ENCODE measurements at regions not wholly inside any gene's neighbourhood (a gene's known extent, or its start where the extent isn't known, plus 50 kb on each side); places are given as distances from the start of the nearest gene placed in this dataset.

- Histone ChIP-seq H3K27me3 (ENCODE audit: control insufficient read depth in 1 of 2, insufficient read depth in 2 of 2, low read length in 2 of 2) (peaks cover 0 to 3% of the 10 kb centered on the region in 2 experiments; a peak in 1 of 5 replicates), H3K9ac (ENCODE audit: insufficient read depth, low read depth, low read length) (peak overlapping the region; percentile 3; the same call in 1 of the 2 replicates), H3K4me1 (ENCODE audit: insufficient read depth, low read length) (peaks cover 51% of the 10 kb centered on the region), H3K79me2 (ENCODE audit: insufficient read depth, low read length) (no peaks in the 10 kb centered on the region), H3K4me3 (replicated peaks in 1 of 3; ENCODE audit: insufficient read depth in 1 of 3, low read depth in 2 of 3, low read length in 3 of 3) (peak overlapping the region in 1 of 3 experiments; percentile 74; a peak in 2 of 6 replicates), H3K4me2 (ENCODE audit: low read depth, low read length) (peak overlapping the region; percentile 97), H3K36me3 (replicated peaks in 1 of 2; ENCODE audit: control insufficient read depth in 1 of 2, insufficient read depth in 2 of 2, low read length in 2 of 2) (no peaks in the 10 kb centered on the region), H2AFZ (ENCODE audit: low read length) (no peak overlapping the region), H3K27ac (ENCODE audit: extremely low read length, insufficient read depth, low read length) (no peak overlapping the region), H3K9me3 (ENCODE audit: low read length) (no peaks in the 10 kb centered on the region), H4K20me1 (ENCODE audit: insufficient read depth, low read length) (no peaks in the 10 kb centered on the region)
- CTCF ChIA-PET (ENCODE audit: low intra/inter-chr PET ratio, low total read pairs), result interaction anchor here (1.4 to 2.4 kb wide), 3 partner anchors 201 to 313 kb away, joined by 7 to 25 read pairs (median 7); partner anchors contain the start of gene FBXO11
- in situ Hi-C loops (cut with HindIII; ENCODE audit: extremely low pct_ligation_motif_present, low pct_unique_long_range_greater_than_20kb), result loop anchor here (5.0 kb wide), 1 partner anchor 250 kb away; no protein-coding TSS in a partner anchor
- BruUV-seq (replicated peaks), result no TSS peak
- DNase-seq (ENCODE audit: low spot score) (peak; percentile 39), ATAC-seq (no peak), FAIRE-seq (no peak)
- WGBS (ENCODE audit: low lambda C conversion rate), result 47% methylated on average over 9 of the region's 9 CpGs
- POLR2A ChIA-PET, result interaction anchor here (1.0 kb wide), 1 partner anchor 113 kb away, joined by 5 read pairs; no protein-coding TSS in a partner anchor
- intact Hi-C loops (cut with micrococcal nuclease; ENCODE audit: unreplicated experiment), result loop anchor here (2.0 to 5.0 kb wide), 2 partner anchors 325 to 480 kb away; partner anchors contain the start of gene MSH6
- TF ChIP-seq PCBP2 (optimal IDR thresholded peaks at IDR 0.05; ENCODE audit: low read depth, low read length, poor library complexity, severe bottlenecking), result no peak
- no peak for TF ChIP-seq GLMP (CRISPR knock-in tag; IDR thresholded peaks at IDR 0.05; ENCODE audit: borderline replicate concordance)
- TF ChIP-seq RAD21 (CRISPR knock-in tag; IDR thresholded peaks at IDR 0.05), result no peak
- no peak for TF ChIP-seq GMEB1 (CRISPR knock-in tag; IDR thresholded peaks at IDR 0.05; ENCODE audit: borderline replicate concordance)
- no peak for TF ChIP-seq ZNF672 (CRISPR knock-in tag; IDR thresholded peaks at IDR 0.05)
- TF ChIP-seq HES4 (CRISPR knock-in tag; IDR thresholded peaks at IDR 0.05; ENCODE audit: borderline replicate concordance), result no peak
- TF ChIP-seq ZNF501 (CRISPR knock-in tag; IDR thresholded peaks at IDR 0.05), result no peak
- TF ChIP-seq EP300 (IDR thresholded peaks at IDR 0.05; ENCODE audit: low read depth in 2 of 2, low read length in 2 of 2), result peak in 1 of 2 experiments; percentile 10; a peak in 1 of 4 replicates
- no peak for TF ChIP-seq EP300 (CRISPR knock-in tag; IDR thresholded peaks at IDR 0.05; ENCODE audit: borderline replicate concordance)
- TF ChIP-seq FOSL2 (CRISPR knock-in tag; IDR thresholded peaks at IDR 0.05), result peak; percentile 96
- TF ChIP-seq RARA (CRISPR knock-in tag; IDR thresholded peaks at IDR 0.05), result peak; percentile 33; the same call in 1 of the 2 replicates
- TF ChIP-seq ZNF232 (CRISPR knock-in tag; IDR thresholded peaks at IDR 0.05; ENCODE audit: borderline replicate concordance), result no peak
- no peak for TF ChIP-seq HNRNPLL (IDR thresholded peaks at IDR 0.05; ENCODE audit: low read depth, low read length, poor library complexity, severe bottlenecking)
- no peak for TF ChIP-seq KDM6A (CRISPR knock-in tag; IDR thresholded peaks at IDR 0.05; ENCODE audit: low read depth)
- no peak for TF ChIP-seq CCDC6 (CRISPR knock-in tag; IDR thresholded peaks at IDR 0.05)
- TF ChIP-seq TMF1 (CRISPR knock-in tag; IDR thresholded peaks at IDR 0.05; ENCODE audit: low read depth), result no peak
- no peak for TF ChIP-seq TARDBP (CRISPR knock-in tag; IDR thresholded peaks at IDR 0.05)
- TF ChIP-seq MXI1 (IDR thresholded peaks at IDR 0.05; ENCODE audit: borderline replicate concordance, low read depth, low read length), result no peak
Observed at GRCh38 chr2:48107326-48107925, 201.1 kb upstream of the FBXO11 start.
